Breast epithelium (tissue), 3 donors: ENCODE measurements at regions not wholly inside any gene's neighbourhood (a gene's known extent, or its start where the extent isn't known, plus 50 kb on each side); places are given as distances from the start of the nearest gene placed in this dataset.

Source experiments
- POLR2A ChIP-seq: fragments of 450-650 bp; IDR thresholded peaks from one replicate; pipeline ENCODE4 v1.6.1; 2016; ENCODE audit warnings: antibody characterized with exemption, mild to moderate bottlenecking, moderate library complexity
- POLR2AphosphoS5 ChIP-seq, 3 donors: sonication (generic); formaldehyde crosslinking; IDR thresholded peaks; one replicate each; pipeline ENCODE4 v1.6.1; 2017; ENCODE audit warnings: antibody characterized with exemption in 3 of 3
- TF ChIP-seq, protein P1 (sequence below), 3 donors: fragments of 450-650 bp; IDR thresholded peaks; one replicate each; pipeline ENCODE4 v1.5.1; 2016 to 2017; ENCODE audit warnings: antibody characterized with exemption in 3 of 3, mild to moderate bottlenecking in 3 of 3, moderate library complexity in 3 of 3

DNA sequence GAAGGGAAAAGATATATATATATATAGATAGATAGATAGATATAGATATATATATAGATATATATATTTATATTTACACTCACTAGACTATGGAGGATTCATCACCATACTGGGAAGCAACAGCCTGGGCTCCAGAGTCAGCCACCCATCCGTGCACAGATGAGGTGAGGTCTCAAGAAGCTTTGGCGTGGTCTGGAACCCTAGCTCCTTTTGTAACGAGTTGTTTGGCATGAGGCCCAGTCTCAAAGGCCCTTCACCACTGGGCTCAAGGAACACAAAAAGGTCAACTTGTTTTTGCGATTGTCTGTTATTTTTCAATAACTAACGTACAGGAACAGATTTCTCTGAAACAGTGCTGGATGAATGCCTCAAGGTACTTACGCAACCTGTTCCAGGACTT lies 448.7 kb downstream of the CMPK2 start:
- TF ChIP-seq POLR2A (no peak), POLR2AphosphoS5 (IDR thresholded peaks at IDR 0.05) (no peak)
- TF ChIP-seq, protein P1, sequence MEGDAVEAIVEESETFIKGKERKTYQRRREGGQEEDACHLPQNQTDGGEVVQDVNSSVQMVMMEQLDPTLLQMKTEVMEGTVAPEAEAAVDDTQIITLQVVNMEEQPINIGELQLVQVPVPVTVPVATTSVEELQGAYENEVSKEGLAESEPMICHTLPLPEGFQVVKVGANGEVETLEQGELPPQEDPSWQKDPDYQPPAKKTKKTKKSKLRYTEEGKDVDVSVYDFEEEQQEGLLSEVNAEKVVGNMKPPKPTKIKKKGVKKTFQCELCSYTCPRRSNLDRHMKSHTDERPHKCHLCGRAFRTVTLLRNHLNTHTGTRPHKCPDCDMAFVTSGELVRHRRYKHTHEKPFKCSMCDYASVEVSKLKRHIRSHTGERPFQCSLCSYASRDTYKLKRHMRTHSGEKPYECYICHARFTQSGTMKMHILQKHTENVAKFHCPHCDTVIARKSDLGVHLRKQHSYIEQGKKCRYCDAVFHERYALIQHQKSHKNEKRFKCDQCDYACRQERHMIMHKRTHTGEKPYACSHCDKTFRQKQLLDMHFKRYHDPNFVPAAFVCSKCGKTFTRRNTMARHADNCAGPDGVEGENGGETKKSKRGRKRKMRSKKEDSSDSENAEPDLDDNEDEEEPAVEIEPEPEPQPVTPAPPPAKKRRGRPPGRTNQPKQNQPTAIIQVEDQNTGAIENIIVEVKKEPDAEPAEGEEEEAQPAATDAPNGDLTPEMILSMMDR (IDR thresholded peaks at IDR 0.05) = no peak
